Left ventricle myocardium superior (tissue), 1 donor: ENCODE measurements at regions not wholly inside any gene's neighbourhood (a gene's known extent, or its start where the extent isn't known, plus 50 kb on each side); places are given as distances from the start of the nearest gene placed in this dataset.

ENCODE experiments used
- ATAC-seq: fragments of 200-7000 bp; cut with Tn5 transposase; one replicate; pipeline ENCODE4 v1.9.1; 2020; ENCODE audit warnings: mild to moderate bottlenecking, moderate library complexity
- DNase-seq: peaks from one replicate; pipeline ENCODE4 v3.0.0-alpha.2; 2020
- intact Hi-C: fragments of 100-400 bp; cut with micrococcal nuclease; formaldehyde crosslinking; loops from one replicate; pipeline ENCODE4 v1.11.0; 2022
- donor health status: DM: no; HTN: yes; CAD: no; lungs with severe emphysema.

GRCh38 chr13:81540777-81541176 lies 1199.9 kb upstream of the SPRY2 start:
- intact Hi-C loops = no loop called here
- no peak for DNase-seq
- no peak for ATAC-seq

GRCh38 chr13:81539643-81540150 lies 1198.8 kb upstream of the SPRY2 start:
- intact Hi-C loops = no loop called here
- ATAC-seq = no peak
- DNase-seq = no peak

GRCh38 chr13:81498969-81499368 lies 1158.0 kb upstream of the SPRY2 start:
- no peak for DNase-seq
- intact Hi-C loops = no loop called here
- no peak for ATAC-seq

- no peak for ATAC-seq
- intact Hi-C loops = no loop called here
Observed at GRCh38 chr13:81493144-81493543, 1152.2 kb upstream of the SPRY2 start.

GRCh38 chr13:81492449-81492848 lies 1151.5 kb upstream of the SPRY2 start:
- ATAC-seq (no peak), DNase-seq (no peak)
- intact Hi-C loops = no loop called here

More at GRCh38 chr13:81493144-81493543, 1152.2 kb upstream of the SPRY2 start:
- DNase-seq = no peak

- DNase-seq = no peak
- intact Hi-C loops = no loop called here
- ATAC-seq = no peak
Observed at GRCh38 chr13:81488021-81488420, 1147.1 kb upstream of the SPRY2 start.

GRCh38 chr13:81487151-81487550 lies 1146.2 kb upstream of the SPRY2 start:
- no peak for DNase-seq
- no peak for ATAC-seq
- intact Hi-C loops = no loop called here

- DNase-seq = no peak
- ATAC-seq = no peak
- intact Hi-C loops = no loop called here
Observed at GRCh38 chr13:81480634-81481033, 1139.7 kb upstream of the SPRY2 start.

GRCh38 chr13:81473366-81473899 lies 1132.5 kb upstream of the SPRY2 start:
- ATAC-seq (no peak), DNase-seq (no peak)
- intact Hi-C loops = no loop called here

GRCh38 chr13:81458170-81458569 lies 1117.2 kb upstream of the SPRY2 start:
- ATAC-seq (no peak), DNase-seq (no peak)
- intact Hi-C loops = no loop called here

- intact Hi-C loops = no loop called here
Observed at GRCh38 chr13:81446441-81446840, 1105.5 kb upstream of the SPRY2 start.

GRCh38 chr13:81442904-81443303 lies 1102.0 kb upstream of the SPRY2 start:
- DNase-seq (no peak), ATAC-seq (no peak)
- intact Hi-C loops = no loop called here

More at GRCh38 chr13:81446441-81446840, 1105.5 kb upstream of the SPRY2 start:
- DNase-seq = no peak
- ATAC-seq = no peak

- intact Hi-C loops = no loop called here
- ATAC-seq = no peak
Observed at GRCh38 chr13:81425286-81425685, 1084.4 kb upstream of the SPRY2 start.

GRCh38 chr13:81409284-81409683 lies 1068.4 kb upstream of the SPRY2 start:
- DNase-seq (no peak), ATAC-seq (no peak)
- intact Hi-C loops = no loop called here

More at GRCh38 chr13:81425286-81425685, 1084.4 kb upstream of the SPRY2 start:
- DNase-seq = no peak

- ATAC-seq = no peak
- intact Hi-C loops = no loop called here
- DNase-seq = no peak
Observed at GRCh38 chr13:81408647-81409046, 1067.7 kb upstream of the SPRY2 start.

GRCh38 chr13:81406639-81407292 lies 1065.8 kb upstream of the SPRY2 start:
- intact Hi-C loops = no loop called here
- ATAC-seq (no peak), DNase-seq (no peak)

- intact Hi-C loops = no loop called here
- DNase-seq (no peak), ATAC-seq (no peak)
Observed at GRCh38 chr13:81406022-81406421, 1065.1 kb upstream of the SPRY2 start.

- ATAC-seq (no peak), DNase-seq (no peak)
- intact Hi-C loops = no loop called here
Observed at GRCh38 chr13:81396192-81396591, 1055.3 kb upstream of the SPRY2 start.

GRCh38 chr13:81395368-81395767 lies 1054.4 kb upstream of the SPRY2 start:
- intact Hi-C loops = no loop called here
- ATAC-seq (no peak), DNase-seq (no peak)

- no peak for DNase-seq
- intact Hi-C loops = no loop called here
- no peak for ATAC-seq
Observed at GRCh38 chr13:81394640-81395039, 1053.7 kb upstream of the SPRY2 start.

- no peak for ATAC-seq
- intact Hi-C loops = no loop called here
- DNase-seq = no peak
Observed at GRCh38 chr13:81393721-81394120, 1052.8 kb upstream of the SPRY2 start.
